H54 (cell line): ENCODE measurements at regions not wholly inside any gene's neighbourhood (a gene's known extent, or its start where the extent isn't known, plus 50 kb on each side); places are given as distances from the start of the nearest gene placed in this dataset.
"Not testable (repeated sequence)": the region's sequence is repeated elsewhere in the genome, so short reads cannot be mapped to it uniquely, and the experiment has no call there.

ENCODE experiments used
- DNase-seq: peaks from one replicate; pipeline ENCODE4 v3.0.0; 2011; ENCODE audit warnings: low spot score, mixed read lengths; ENCODE audit not compliant: insufficient read length
- FAIRE-seq: peaks from 3 replicates; lab custom pipeline; 2011; peaks lifted over from hg19 to GRCh38; lab: Jason Lieb, UNC
- POLR2A ChIP-seq: IDR thresholded peaks from 2 replicates; pipeline ENCODE4 v1.6.1; 2011; ENCODE audit warnings: low read depth, mild to moderate bottlenecking, low read length

GRCh38 chr13:83702021-83702420, 180.3 kb downstream of the SLITRK1 start:
- FAIRE-seq (no peak), DNase-seq (no peak)
- TF ChIP-seq POLR2A, result no peak

- no peak for FAIRE-seq
- no peak for DNase-seq
- no peak for TF ChIP-seq POLR2A
Measured at GRCh38 chr13:83692800-83693199, 189.5 kb downstream of the SLITRK1 start.

GRCh38 chr13:83691966-83692365, 190.3 kb downstream of the SLITRK1 start:
- DNase-seq, result no peak
- no peak for FAIRE-seq
- TF ChIP-seq POLR2A, result no peak

GRCh38 chr13:83681547-83681946, 200.7 kb downstream of the SLITRK1 start:
- FAIRE-seq (no peak), DNase-seq (no peak)
- TF ChIP-seq POLR2A, result no peak

- FAIRE-seq, result no peak
- DNase-seq, result no peak
- TF ChIP-seq POLR2A, result no peak
Measured at GRCh38 chr13:83677985-83678384, 204.3 kb downstream of the SLITRK1 start.

GRCh38 chr13:83672612-83673011, 209.7 kb downstream of the SLITRK1 start:
- DNase-seq (no peak), FAIRE-seq (no peak)
- TF ChIP-seq POLR2A, result no peak

- TF ChIP-seq POLR2A, result no peak
- no peak for FAIRE-seq
- DNase-seq, result no peak
Measured at GRCh38 chr13:83667606-83668005, 214.7 kb downstream of the SLITRK1 start.

- no peak for DNase-seq
- FAIRE-seq, result no peak
- no peak for TF ChIP-seq POLR2A
Measured at GRCh38 chr13:83666141-83666540, 216.1 kb downstream of the SLITRK1 start.

GRCh38 chr13:83657281-83657680, 225.0 kb downstream of the SLITRK1 start:
- DNase-seq, result no peak
- no peak for TF ChIP-seq POLR2A
- no peak for FAIRE-seq

GRCh38 chr13:83642617-83643016, 239.7 kb downstream of the SLITRK1 start:
- not testable (repeated sequence) for DNase-seq, FAIRE-seq

GRCh38 chr13:83634601-83635000, 247.7 kb downstream of the SLITRK1 start:
- FAIRE-seq (no peak), DNase-seq (no peak)
- TF ChIP-seq POLR2A, result no peak

- no peak for FAIRE-seq
- TF ChIP-seq POLR2A, result no peak
- DNase-seq, result no peak
Measured at GRCh38 chr13:83633746-83634145, 248.5 kb downstream of the SLITRK1 start.

- no peak for TF ChIP-seq POLR2A
- DNase-seq, result no peak
- no peak for FAIRE-seq
Measured at GRCh38 chr13:83622422-83622784, 259.9 kb downstream of the SLITRK1 start.

GRCh38 chr13:83621765-83622421, 260.4 kb downstream of the SLITRK1 start:
- no peak for FAIRE-seq
- no peak for TF ChIP-seq POLR2A
- DNase-seq, result no peak

- no peak for FAIRE-seq
- no peak for DNase-seq
- TF ChIP-seq POLR2A, result no peak
Measured at GRCh38 chr13:83620530-83621220, 261.6 kb downstream of the SLITRK1 start.
